ENCODE measurements at regions not wholly inside any gene's neighbourhood (a gene's known extent, or its start where the extent isn't known, plus 50 kb on each side); places are given as distances from the start of the nearest gene placed in this dataset.
"Not testable (repeated sequence)": the region's sequence is repeated elsewhere in the genome, so short reads cannot be mapped to it uniquely, and the experiment has no call there.

GRCh38 chr11:29623144-29623722 is 393.6 kb downstream of the KCNA4 start:
- Histone ChIP-seq H3K4me1 (no peaks in the 10 kb centered on the region), H3K4me2 (ENCODE audit: low read length) (no peak overlapping the region), H3K4me3 (ENCODE audit: low read depth, low read length) (no peak overlapping the region), H3K27me3 (ENCODE audit: control insufficient read depth, insufficient read depth, low read length) (no peaks in the 10 kb centered on the region), H3K9ac (no peak overlapping the region), H3K9me3 (ENCODE audit: control insufficient read depth, low read length) (no peaks in the 10 kb centered on the region), H3K27ac (no peak overlapping the region), H3K36me3 (ENCODE audit: control insufficient read depth, insufficient read depth, low read length) (no peaks in the 10 kb centered on the region), H2AFZ (no peak overlapping the region), H3K79me2 (no peaks in the 10 kb centered on the region)
- no peak for TF ChIP-seq CTCF (IDR thresholded peaks at IDR 0.05)

- Histone ChIP-seq H3K9me3 (ENCODE audit: control insufficient read depth, low read length) (no peaks in the 10 kb centered on the region), H3K4me1 (no peaks in the 10 kb centered on the region), H3K79me2 (no peaks in the 10 kb centered on the region), H3K4me2 (ENCODE audit: low read length) (no peak overlapping the region), H3K27me3 (ENCODE audit: control insufficient read depth, insufficient read depth, low read length) (no peaks in the 10 kb centered on the region), H3K27ac (no peak overlapping the region), H2AFZ (no peak overlapping the region), H3K9ac (no peak overlapping the region), H3K36me3 (ENCODE audit: control insufficient read depth, insufficient read depth, low read length) (no peaks in the 10 kb centered on the region), H3K4me3 (ENCODE audit: low read depth, low read length) (no peak overlapping the region)
- no peak for TF ChIP-seq CTCF (IDR thresholded peaks at IDR 0.05)
Observed at GRCh38 chr11:29616611-29617010, 400.2 kb downstream of the KCNA4 start.

GRCh38 chr11:29612423-29612822 is 404.4 kb downstream of the KCNA4 start:
- no peaks in the 10 kb centered on the region for H3K36me3 ChIP-seq (ENCODE audit: control insufficient read depth, insufficient read depth, low read length)
- H2AFZ ChIP-seq, result no peak overlapping the region

GRCh38 chr11:29606330-29607031 is 410.3 kb downstream of the KCNA4 start:
- Histone ChIP-seq H3K4me1 (no peaks in the 10 kb centered on the region), H3K27ac (no peak overlapping the region), H3K36me3 (ENCODE audit: control insufficient read depth, insufficient read depth, low read length) (no peaks in the 10 kb centered on the region), H3K79me2 (no peaks in the 10 kb centered on the region), H3K9ac (no peak overlapping the region), H2AFZ (no peak overlapping the region), H3K27me3 (ENCODE audit: control insufficient read depth, insufficient read depth, low read length) (no peaks in the 10 kb centered on the region), H3K4me2 (ENCODE audit: low read length) (no peak overlapping the region), H3K9me3 (ENCODE audit: control insufficient read depth, low read length) (no peaks in the 10 kb centered on the region), H3K4me3 (ENCODE audit: low read depth, low read length) (no peak overlapping the region)
- TF ChIP-seq CTCF (IDR thresholded peaks at IDR 0.05), result no peak

More at GRCh38 chr11:29612423-29612822, 404.4 kb downstream of the KCNA4 start:
- no peak overlapping the region for H3K4me2 ChIP-seq (ENCODE audit: low read length)
- no peak overlapping the region for H3K4me3 ChIP-seq (ENCODE audit: low read depth, low read length)
- H3K27me3 ChIP-seq (ENCODE audit: control insufficient read depth, insufficient read depth, low read length), result no peaks in the 10 kb centered on the region
- no peaks in the 10 kb centered on the region for H3K9me3 ChIP-seq (ENCODE audit: control insufficient read depth, low read length)
- no peaks in the 10 kb centered on the region for H3K4me1 ChIP-seq
- H3K27ac ChIP-seq, result no peak overlapping the region
- H3K9ac ChIP-seq, result no peak overlapping the region
- no peaks in the 10 kb centered on the region for H3K79me2 ChIP-seq
- no peak for TF ChIP-seq CTCF (IDR thresholded peaks at IDR 0.05)

GRCh38 chr11:29600151-29600575 is 416.7 kb downstream of the KCNA4 start:
- H3K4me2 ChIP-seq (ENCODE audit: low read length); H3K27me3 ChIP-seq (ENCODE audit: control insufficient read depth, insufficient read depth, low read length); H3K4me1 ChIP-seq; H3K27ac ChIP-seq; H3K9ac ChIP-seq; H3K4me3 ChIP-seq (ENCODE audit: low read depth, low read length); H3K9me3 ChIP-seq (ENCODE audit: control insufficient read depth, low read length); H3K79me2 ChIP-seq; H3K36me3 ChIP-seq (ENCODE audit: control insufficient read depth, insufficient read depth, low read length); H2AFZ ChIP-seq: not testable (repeated sequence)

All from parathyroid adenoma (tissue), 2 donors.